GM12878 (cell line): ENCODE measurements at regions not wholly inside any gene's neighbourhood (a gene's known extent, or its start where the extent isn't known, plus 50 kb on each side); places are given as distances from the start of the nearest gene placed in this dataset.

Source experiments
- JUNB ChIP-seq: IDR thresholded peaks from 2 replicates; pipeline ENCODE4 v1.6.1; 2016; ENCODE audit warnings: antibody characterized with exemption, mild to moderate bottlenecking
- MYB ChIP-seq: fragments of 150-350 bp; IDR thresholded peaks from 2 replicates; pipeline ENCODE4 v1.6.1; 2014; ENCODE audit warnings: mild to moderate bottlenecking, low read depth, low read length, borderline replicate concordance
- ZNF622 ChIP-seq: fragments of 450-650 bp; IDR thresholded peaks from 2 replicates; pipeline ENCODE4 v1.6.1; 2017; ENCODE audit warnings: mild to moderate bottlenecking, inconsistent platforms
- TF ChIP-seq, protein P1 (sequence below): fragments of 450-650 bp; conservative IDR thresholded peaks from 2 replicates; pipeline ENCODE4 v1.6.1; 2017; ENCODE audit warnings: mild to moderate bottlenecking, moderate library complexity
- TF ChIP-seq, protein P2 (sequence below): fragments of 450-650 bp; IDR thresholded peaks from 2 replicates; pipeline ENCODE4 v1.6.1; 2018; ENCODE audit warnings: mild to moderate bottlenecking, low read depth, moderate library complexity; ENCODE audit not compliant: partially characterized antibody
- TF ChIP-seq, protein P3 (sequence below): IDR thresholded peaks from 2 replicates; pipeline ENCODE4 v1.6.1; 2012; ENCODE audit warnings: low read length, inconsistent platforms

DNA sequence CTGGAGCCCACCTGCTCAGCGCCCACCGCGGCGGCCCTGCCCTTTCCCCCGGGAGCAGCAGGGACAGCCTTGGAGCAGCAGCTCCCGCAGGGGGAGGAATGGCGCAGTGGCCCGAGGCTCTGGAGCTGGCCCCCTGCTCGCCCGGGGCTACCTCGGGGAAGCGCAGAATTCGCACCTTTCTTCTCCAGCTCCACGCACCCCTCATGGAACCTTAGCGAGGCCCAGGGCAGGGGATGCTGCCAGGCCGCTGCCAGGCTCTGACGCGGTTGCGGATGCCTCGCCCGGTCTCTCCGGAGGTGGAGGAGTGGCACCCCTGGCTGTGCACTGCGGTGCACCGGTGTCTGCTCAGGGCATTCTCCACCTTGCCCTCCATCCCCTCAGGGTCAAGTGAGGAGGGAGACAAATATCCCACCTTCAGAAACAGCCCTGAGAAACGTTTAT lies 84.9 kb upstream of the MKI67 start (continued):
- TF ChIP-seq, protein P1, sequence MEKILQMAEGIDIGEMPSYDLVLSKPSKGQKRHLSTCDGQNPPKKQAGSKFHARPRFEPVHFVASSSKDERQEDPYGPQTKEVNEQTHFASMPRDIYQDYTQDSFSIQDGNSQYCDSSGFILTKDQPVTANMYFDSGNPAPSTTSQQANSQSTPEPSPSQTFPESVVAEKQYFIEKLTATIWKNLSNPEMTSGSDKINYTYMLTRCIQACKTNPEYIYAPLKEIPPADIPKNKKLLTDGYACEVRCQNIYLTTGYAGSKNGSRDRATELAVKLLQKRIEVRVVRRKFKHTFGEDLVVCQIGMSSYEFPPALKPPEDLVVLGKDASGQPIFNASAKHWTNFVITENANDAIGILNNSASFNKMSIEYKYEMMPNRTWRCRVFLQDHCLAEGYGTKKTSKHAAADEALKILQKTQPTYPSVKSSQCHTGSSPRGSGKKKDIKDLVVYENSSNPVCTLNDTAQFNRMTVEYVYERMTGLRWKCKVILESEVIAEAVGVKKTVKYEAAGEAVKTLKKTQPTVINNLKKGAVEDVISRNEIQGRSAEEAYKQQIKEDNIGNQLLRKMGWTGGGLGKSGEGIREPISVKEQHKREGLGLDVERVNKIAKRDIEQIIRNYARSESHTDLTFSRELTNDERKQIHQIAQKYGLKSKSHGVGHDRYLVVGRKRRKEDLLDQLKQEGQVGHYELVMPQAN = no peak
- no peak for TF ChIP-seq JUNB
- TF ChIP-seq, protein P2, sequence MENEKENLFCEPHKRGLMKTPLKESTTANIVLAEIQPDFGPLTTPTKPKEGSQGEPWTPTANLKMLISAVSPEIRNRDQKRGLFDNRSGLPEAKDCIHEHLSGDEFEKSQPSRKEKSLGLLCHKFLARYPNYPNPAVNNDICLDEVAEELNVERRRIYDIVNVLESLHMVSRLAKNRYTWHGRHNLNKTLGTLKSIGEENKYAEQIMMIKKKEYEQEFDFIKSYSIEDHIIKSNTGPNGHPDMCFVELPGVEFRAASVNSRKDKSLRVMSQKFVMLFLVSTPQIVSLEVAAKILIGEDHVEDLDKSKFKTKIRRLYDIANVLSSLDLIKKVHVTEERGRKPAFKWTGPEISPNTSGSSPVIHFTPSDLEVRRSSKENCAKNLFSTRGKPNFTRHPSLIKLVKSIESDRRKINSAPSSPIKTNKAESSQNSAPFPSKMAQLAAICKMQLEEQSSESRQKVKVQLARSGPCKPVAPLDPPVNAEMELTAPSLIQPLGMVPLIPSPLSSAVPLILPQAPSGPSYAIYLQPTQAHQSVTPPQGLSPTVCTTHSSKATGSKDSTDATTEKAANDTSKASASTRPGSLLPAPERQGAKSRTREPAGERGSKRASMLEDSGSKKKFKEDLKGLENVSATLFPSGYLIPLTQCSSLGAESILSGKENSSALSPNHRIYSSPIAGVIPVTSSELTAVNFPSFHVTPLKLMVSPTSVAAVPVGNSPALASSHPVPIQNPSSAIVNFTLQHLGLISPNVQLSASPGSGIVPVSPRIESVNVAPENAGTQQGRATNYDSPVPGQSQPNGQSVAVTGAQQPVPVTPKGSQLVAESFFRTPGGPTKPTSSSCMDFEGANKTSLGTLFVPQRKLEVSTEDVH = no peak
- TF ChIP-seq ZNF622 = no peak
- TF ChIP-seq, protein P3, sequence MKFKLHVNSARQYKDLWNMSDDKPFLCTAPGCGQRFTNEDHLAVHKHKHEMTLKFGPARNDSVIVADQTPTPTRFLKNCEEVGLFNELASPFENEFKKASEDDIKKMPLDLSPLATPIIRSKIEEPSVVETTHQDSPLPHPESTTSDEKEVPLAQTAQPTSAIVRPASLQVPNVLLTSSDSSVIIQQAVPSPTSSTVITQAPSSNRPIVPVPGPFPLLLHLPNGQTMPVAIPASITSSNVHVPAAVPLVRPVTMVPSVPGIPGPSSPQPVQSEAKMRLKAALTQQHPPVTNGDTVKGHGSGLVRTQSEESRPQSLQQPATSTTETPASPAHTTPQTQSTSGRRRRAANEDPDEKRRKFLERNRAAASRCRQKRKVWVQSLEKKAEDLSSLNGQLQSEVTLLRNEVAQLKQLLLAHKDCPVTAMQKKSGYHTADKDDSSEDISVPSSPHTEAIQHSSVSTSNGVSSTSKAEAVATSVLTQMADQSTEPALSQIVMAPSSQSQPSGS = no peak
- TF ChIP-seq MYB = no peak
